Erythroblast (primary cell): ENCODE measurements at regions not wholly inside any gene's neighbourhood (a gene's known extent, or its start where the extent isn't known, plus 50 kb on each side); places are given as distances from the start of the nearest gene placed in this dataset.

Source experiments
- GATA1 ChIP-seq: IDR thresholded peaks from 2 replicates; pipeline ENCODE4 v1.6.1; 2011; ENCODE audit warnings: low read depth, mild to moderate bottlenecking, control low read depth, low read length, moderate library complexity
- POLR2A ChIP-seq: IDR thresholded peaks from 2 replicates; pipeline ENCODE4 v1.6.1; 2011; ENCODE audit warnings: mild to moderate bottlenecking, low read length

GRCh38 chr12:108457734-108458361 is 57.2 kb upstream of the FICD start:
- no peak for TF ChIP-seq POLR2A
- TF ChIP-seq GATA1: no peak
